ENCODE measurements at regions not wholly inside any gene's neighbourhood (a gene's known extent, or its start where the extent isn't known, plus 50 kb on each side); places are given as distances from the start of the nearest gene placed in this dataset.

DNA sequence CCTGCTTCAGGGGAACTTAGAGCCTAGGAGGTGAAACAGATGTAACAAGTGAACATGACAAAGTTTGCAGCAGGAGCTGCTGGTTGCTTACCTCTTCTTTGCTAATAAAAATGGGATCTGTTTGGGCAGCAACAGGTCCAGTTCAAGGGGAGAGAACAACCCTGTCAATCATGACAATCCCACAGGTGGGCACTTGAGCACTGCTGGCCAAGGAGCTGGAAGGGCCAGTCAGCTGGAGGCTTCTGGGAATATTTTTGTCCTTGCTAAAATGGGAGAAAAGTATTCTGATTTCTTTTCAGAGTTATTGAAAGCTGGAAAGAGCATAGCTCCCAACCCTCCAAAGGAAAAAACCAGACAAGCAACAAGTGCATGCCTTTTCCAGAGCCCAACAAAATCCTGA lies 477.7 kb upstream of the SULF2 start:
- Histone ChIP-seq H3K9me2 (replicated peaks; ENCODE audit: control insufficient read depth, low read length) (no peaks in the 10 kb centered on the region), H3K36me3 (ENCODE audit: control insufficient read depth, low read length) (no peaks in the 10 kb centered on the region)

DNA sequence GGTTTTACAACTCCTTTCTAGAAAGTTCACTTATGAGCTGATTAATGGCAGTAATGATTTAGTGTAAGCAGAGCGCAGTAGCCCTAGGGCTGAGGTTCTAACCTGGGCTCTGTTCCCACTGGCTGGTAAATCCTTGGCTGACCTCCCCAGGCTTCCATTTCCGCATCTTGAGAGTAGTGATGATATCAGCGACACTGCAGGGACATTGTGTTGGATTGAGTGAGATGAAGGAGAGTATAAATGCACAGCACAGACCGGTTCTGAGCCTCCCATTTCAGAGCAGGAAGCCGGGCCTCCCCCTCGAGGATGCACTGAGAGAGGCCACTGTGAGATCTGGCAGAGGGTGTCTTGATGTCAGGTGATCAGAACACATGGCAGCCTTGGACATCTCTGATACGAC lies 477.2 kb upstream of the SULF2 start:
- Histone ChIP-seq H3K4me2 (ENCODE audit: low read length) (no peak overlapping the region), H3K4me3 (ENCODE audit: low read length) (no peak overlapping the region), H3K79me2 (ENCODE audit: control insufficient read depth, low read length) (no peaks in the 10 kb centered on the region), H3K9me3 (ENCODE audit: control insufficient read depth, insufficient read depth, low read length) (no peaks in the 10 kb centered on the region), H3K4me1 (ENCODE audit: control insufficient read depth, low read length) (no peaks in the 10 kb centered on the region), H3F3A (ENCODE audit: control insufficient read depth, insufficient read depth) (no peaks in the 10 kb centered on the region), H3K9me2 (replicated peaks; ENCODE audit: control insufficient read depth, low read length) (no peaks in the 10 kb centered on the region), H3K27ac (ENCODE audit: low read depth, low read length) (no peak overlapping the region), H3K36me3 (ENCODE audit: control insufficient read depth, low read length) (no peaks in the 10 kb centered on the region), H3K27me3 (ENCODE audit: control insufficient read depth, low read length) (peaks cover 5% of the 10 kb centered on the region), H4K20me1 (ENCODE audit: control insufficient read depth, insufficient read depth, low read depth, low read length) (no peaks in the 10 kb centered on the region)
- no peak for TF ChIP-seq EZH2phosphoT487 (IDR thresholded peaks at IDR 0.05; ENCODE audit: borderline replicate concordance, low read length)
- TF ChIP-seq, protein P1, sequence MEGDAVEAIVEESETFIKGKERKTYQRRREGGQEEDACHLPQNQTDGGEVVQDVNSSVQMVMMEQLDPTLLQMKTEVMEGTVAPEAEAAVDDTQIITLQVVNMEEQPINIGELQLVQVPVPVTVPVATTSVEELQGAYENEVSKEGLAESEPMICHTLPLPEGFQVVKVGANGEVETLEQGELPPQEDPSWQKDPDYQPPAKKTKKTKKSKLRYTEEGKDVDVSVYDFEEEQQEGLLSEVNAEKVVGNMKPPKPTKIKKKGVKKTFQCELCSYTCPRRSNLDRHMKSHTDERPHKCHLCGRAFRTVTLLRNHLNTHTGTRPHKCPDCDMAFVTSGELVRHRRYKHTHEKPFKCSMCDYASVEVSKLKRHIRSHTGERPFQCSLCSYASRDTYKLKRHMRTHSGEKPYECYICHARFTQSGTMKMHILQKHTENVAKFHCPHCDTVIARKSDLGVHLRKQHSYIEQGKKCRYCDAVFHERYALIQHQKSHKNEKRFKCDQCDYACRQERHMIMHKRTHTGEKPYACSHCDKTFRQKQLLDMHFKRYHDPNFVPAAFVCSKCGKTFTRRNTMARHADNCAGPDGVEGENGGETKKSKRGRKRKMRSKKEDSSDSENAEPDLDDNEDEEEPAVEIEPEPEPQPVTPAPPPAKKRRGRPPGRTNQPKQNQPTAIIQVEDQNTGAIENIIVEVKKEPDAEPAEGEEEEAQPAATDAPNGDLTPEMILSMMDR (IDR thresholded peaks at IDR 0.05; ENCODE audit: low read depth, low read length, poor library complexity, severe bottlenecking): no peak

More for the DNA sequence above, 477.7 kb upstream of the SULF2 start:
- Histone ChIP-seq H4K20me1 (ENCODE audit: control insufficient read depth, insufficient read depth, low read depth, low read length) (no peaks in the 10 kb centered on the region), H3K4me3 (ENCODE audit: low read length) (no peak overlapping the region), H3K9me3 (ENCODE audit: control insufficient read depth, insufficient read depth, low read length) (no peaks in the 10 kb centered on the region), H3K79me2 (ENCODE audit: control insufficient read depth, low read length) (no peaks in the 10 kb centered on the region), H3K27ac (ENCODE audit: low read depth, low read length) (no peak overlapping the region), H3K4me1 (ENCODE audit: control insufficient read depth, low read length) (no peaks in the 10 kb centered on the region), H3K4me2 (ENCODE audit: low read length) (no peak overlapping the region), H3K27me3 (ENCODE audit: control insufficient read depth, low read length) (peaks cover 5% of the 10 kb centered on the region), H3F3A (ENCODE audit: control insufficient read depth, insufficient read depth) (no peaks in the 10 kb centered on the region)
- TF ChIP-seq EZH2phosphoT487 (IDR thresholded peaks at IDR 0.05; ENCODE audit: borderline replicate concordance, low read length): no peak
- TF ChIP-seq, protein P1 (IDR thresholded peaks at IDR 0.05; ENCODE audit: low read depth, low read length, poor library complexity, severe bottlenecking): no peak

- Histone ChIP-seq H3K4me3 (ENCODE audit: low read length) (no peak overlapping the region), H3K4me1 (ENCODE audit: control insufficient read depth, low read length) (no peaks in the 10 kb centered on the region), H3K9me2 (replicated peaks; ENCODE audit: control insufficient read depth, low read length) (no peaks in the 10 kb centered on the region), H3K27me3 (ENCODE audit: control insufficient read depth, low read length) (peaks cover 5% of the 10 kb centered on the region), H3K9me3 (ENCODE audit: control insufficient read depth, insufficient read depth, low read length) (no peaks in the 10 kb centered on the region), H3K4me2 (ENCODE audit: low read length) (no peak overlapping the region), H4K20me1 (ENCODE audit: control insufficient read depth, insufficient read depth, low read depth, low read length) (no peaks in the 10 kb centered on the region), H3F3A (ENCODE audit: control insufficient read depth, insufficient read depth) (no peaks in the 10 kb centered on the region), H3K27ac (ENCODE audit: low read depth, low read length) (no peak overlapping the region), H3K36me3 (ENCODE audit: control insufficient read depth, low read length) (no peaks in the 10 kb centered on the region), H3K79me2 (ENCODE audit: control insufficient read depth, low read length) (no peaks in the 10 kb centered on the region)
- no peak for TF ChIP-seq EZH2phosphoT487 (IDR thresholded peaks at IDR 0.05; ENCODE audit: borderline replicate concordance, low read length)
- TF ChIP-seq, protein P1 (IDR thresholded peaks at IDR 0.05; ENCODE audit: low read depth, low read length, poor library complexity, severe bottlenecking): no peak
These were observed 476.2 kb upstream of the SULF2 start for GRCh38 chr20:48261398-48261910.
